Spleen (tissue), 11 donors: ENCODE measurements at regions not wholly inside any gene's neighbourhood (a gene's known extent, or its start where the extent isn't known, plus 50 kb on each side); places are given as distances from the start of the nearest gene placed in this dataset.
"Not testable (repeated sequence)": the region's sequence is repeated elsewhere in the genome, so short reads cannot be mapped to it uniquely, and the experiment has no call there.

Source experiments
- DNase-seq: peaks from one replicate; pipeline ENCODE4 v3.0.0-alpha.2; 2020
- H3K27ac ChIP-seq, 8 donors: fragments of 200-600 bp; sonication (generic) in 7 of 8; 1 replicate in 4 of 8; 2 replicates in 4 of 8; pipeline versions ENCODE4 v1.5.0 to v1.8.0; 2016 to 2021; ENCODE audit warnings: inconsistent platforms in 4 of 8, mild to moderate bottlenecking in 4 of 8, moderate library complexity in 1 of 8
- H3K27me3 ChIP-seq, 7 donors: fragments of 200-600 bp; sonication (generic) in 6 of 7; replicated peaks in 1 of 7; 1 replicate in 4 of 7; 2 replicates in 3 of 7; pipeline versions ENCODE4 v1.5.0 to v1.8.0; 2016 to 2021; ENCODE audit warnings: inconsistent platforms in 3 of 7, mild to moderate bottlenecking in 1 of 7
- H3K36me3 ChIP-seq, 6 donors: fragments of 200-600 bp; sonication (generic) in 5 of 6; 1 replicate in 4 of 6; 2 replicates in 2 of 6; pipeline versions ENCODE4 v1.5.0 to v1.8.0; 2016 to 2021; ENCODE audit warnings: inconsistent platforms in 2 of 6
- H3K4me1 ChIP-seq, 6 donors: fragments of 200-600 bp; sonication (generic) in 5 of 6; 1 replicate in 3 of 6; 2 replicates in 3 of 6; pipeline versions ENCODE4 v1.5.0 to v1.8.0; 2016 to 2021; ENCODE audit warnings: inconsistent platforms in 3 of 6
- H3K4me3 ChIP-seq, 8 donors: fragments of 200-600 bp; sonication (generic) in 7 of 8; 1 replicate in 4 of 8; 2 replicates in 4 of 8; pipeline versions ENCODE4 v1.5.0 to v1.8.0; 2016 to 2021; ENCODE audit warnings: inconsistent platforms in 4 of 8, mild to moderate bottlenecking in 4 of 8, moderate library complexity in 2 of 8
- H3K9me3 ChIP-seq, 8 donors: fragments of 200-600 bp; sonication (generic) in 7 of 8; 1 replicate in 4 of 8; 2 replicates in 4 of 8; pipeline versions ENCODE4 v1.5.0 to v1.8.0; 2016 to 2021; ENCODE audit warnings: inconsistent platforms in 4 of 8
- CTCF ChIP-seq, 11 experiments: fragments of 200-600 bp in 7 of 11; fragments of 450-650 bp in 4 of 11; sonication (generic) in 4 of 11; IDR thresholded peaks in 8 of 11; conservative IDR thresholded peaks in 3 of 11; 1 replicate in 7 of 11; 2 replicates in 4 of 11; pipeline versions ENCODE4 v1.4.0 to v1.8.0; 2016 to 2021; ENCODE audit warnings: antibody characterized with exemption in 11 of 11, inconsistent platforms in 4 of 11, mild to moderate bottlenecking in 1 of 11
- POLR2A ChIP-seq, 3 donors: fragments of 450-650 bp; IDR thresholded peaks; one replicate each; pipeline ENCODE4 v1.5.1; 2017; ENCODE audit warnings: antibody characterized with exemption in 3 of 3, mild to moderate bottlenecking in 1 of 3
- POLR2AphosphoS5 ChIP-seq, 3 donors: sonication (generic); formaldehyde crosslinking; IDR thresholded peaks; one replicate each; pipeline ENCODE4 v1.5.1; 2017; ENCODE audit warnings: antibody characterized with exemption in 3 of 3
- WGBS, 5 donors: extraction: QIAGEN DNeasy Blood & Tissue Kit in 3 of 5; methylation state at CpG; one replicate each; pipeline versions ENCODE4 v1.1.5 to v1.1.7; 2013 to 2018; 5-methylcytosine and 5-hydroxymethylcytosine counted together
- intact Hi-C: fragments of 100-400 bp; cut with DNase I; formaldehyde crosslinking; loops from one replicate; pipeline ENCODE4 v1.15.0; 2023; ENCODE audit warnings: low total_unique reads
- donor health status: healthy with polysubstance abuse.
- donor health status: DM: no; HTN: no; CAD: no; lungs with moderate emphysema.
- donor health status: DM: no; HTN: no; CAD: no.
- donor health status: Bipolar disorder and iron deficiency.
- donor health status: healthy.
- donor health status: DM: no; HTN: no; CAD: no.
- donor health status: DM: yes; HTN: yes; CAD: no.

- no peaks in the 10 kb centered on the region for H3K36me3 ChIP-seq
- DNase-seq = no peak
- no peaks in the 10 kb centered on the region for H3K4me1 ChIP-seq
- no peaks in the 10 kb centered on the region for H3K27me3 ChIP-seq
- intact Hi-C loops = no loop called here
- H3K27ac ChIP-seq = no peak overlapping the region
- TF ChIP-seq CTCF (IDR thresholded peaks at IDR 0.05 in 8 of 11, conservative IDR thresholded peaks at IDR 0.05 in 3 of 11) (no peak), POLR2AphosphoS5 (IDR thresholded peaks at IDR 0.05) (no peak), POLR2A (IDR thresholded peaks at IDR 0.05) (no peak)
- peaks cover 0 to 5% (median 0%) of the 10 kb centered on the region in 8 donors for H3K9me3 ChIP-seq
- H3K4me3 ChIP-seq = no peak overlapping the region
Measured at GRCh38 chr14:45558183-45558582, 305.2 kb upstream of the MIS18BP1 start.

- 88 to 98% (median 92%) methylated on average over 1 of the region's 1 CpG for WGBS, 5 donors
- H3K27me3 ChIP-seq = no peaks in the 10 kb centered on the region
- intact Hi-C loops = no loop called here
- no peak overlapping the region for H3K4me3 ChIP-seq
- no peaks in the 10 kb centered on the region for H3K36me3 ChIP-seq
- DNase-seq = no peak
- H3K4me1 ChIP-seq = no peaks in the 10 kb centered on the region
- no peak overlapping the region for H3K27ac ChIP-seq
- H3K9me3 ChIP-seq = peaks cover 0 to 20% (median 4%) of the 10 kb centered on the region in 8 donors
- TF ChIP-seq CTCF (IDR thresholded peaks at IDR 0.05 in 8 of 11, conservative IDR thresholded peaks at IDR 0.05 in 3 of 11) (no peak), POLR2AphosphoS5 (IDR thresholded peaks at IDR 0.05) (no peak), POLR2A (IDR thresholded peaks at IDR 0.05) (no peak)
Measured at GRCh38 chr14:45553981-45554380, 301.0 kb upstream of the MIS18BP1 start.

DNA sequence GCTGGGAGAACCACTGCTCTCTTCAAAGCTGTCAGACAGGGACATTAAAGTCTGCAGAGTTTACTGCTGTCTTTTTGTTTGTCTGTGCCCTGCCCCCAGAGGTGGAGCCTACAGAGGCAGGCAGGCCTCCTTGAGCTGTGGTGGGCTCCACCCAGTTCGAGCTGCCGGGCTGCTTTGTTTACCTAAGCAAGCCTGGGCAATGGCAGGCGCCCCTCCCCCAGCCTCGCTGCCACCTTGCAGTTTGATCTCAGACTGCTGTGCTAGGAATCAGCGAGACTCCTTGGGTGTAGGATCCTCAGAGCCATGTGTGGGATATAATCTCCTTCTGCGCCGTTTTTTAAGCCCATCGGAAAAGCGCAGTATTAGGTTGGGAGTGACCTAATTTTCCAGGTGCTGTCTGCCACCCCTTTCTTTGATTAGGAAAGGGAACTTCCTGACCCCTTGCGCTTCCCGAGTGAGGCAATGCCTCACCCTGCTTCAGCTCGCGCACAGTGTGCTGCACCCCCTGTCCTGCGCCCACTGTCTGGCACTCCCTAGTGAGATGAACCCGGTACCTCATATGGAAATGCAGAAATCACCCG, 298.3 kb upstream of the MIS18BP1 start:
- WGBS, 5 donors = 48 to 66% (median 58%) methylated on average over 16 of the region's 16 CpGs
- H3K9me3 ChIP-seq = peaks cover 0 to 20% (median 4%) of the 10 kb centered on the region in 8 donors
- H3K4me3 ChIP-seq, H3K36me3 ChIP-seq, H3K27ac ChIP-seq, DNase-seq, H3K4me1 ChIP-seq, H3K27me3 ChIP-seq, intact Hi-C loops: not testable (repeated sequence)

- Histone ChIP-seq H3K27ac (no peak overlapping the region), H3K36me3 (no peaks in the 10 kb centered on the region), H3K27me3 (no peaks in the 10 kb centered on the region), H3K4me3 (no peak overlapping the region), H3K4me1 (no peaks in the 10 kb centered on the region), H3K9me3 (peaks cover 0 to 43% (median 27%) of the 10 kb centered on the region in 8 donors)
- TF ChIP-seq POLR2A (IDR thresholded peaks at IDR 0.05) (no peak), CTCF (IDR thresholded peaks at IDR 0.05 in 8 of 11, conservative IDR thresholded peaks at IDR 0.05 in 3 of 11) (no peak), POLR2AphosphoS5 (IDR thresholded peaks at IDR 0.05) (no peak)
- DNase-seq = no peak
- intact Hi-C loops = no loop called here
- 69 to 83% (median 71%) methylated on average over 2 of the region's 2 CpGs for WGBS, 5 donors
Measured at GRCh38 chr14:45531022-45531421, 278.0 kb upstream of the MIS18BP1 start.
